HG03095 (cell line): ENCODE measurements at regions not wholly inside any gene's neighbourhood (a gene's known extent, or its start where the extent isn't known, plus 50 kb on each side); places are given as distances from the start of the nearest gene placed in this dataset.

ENCODE experiments used
- ATAC-seq: cut with Tn5 transposase; IDR thresholded peaks from one replicate; pipeline ENCODE4 v1.9.1; 2021; ENCODE audit warnings: moderate library complexity; ENCODE audit not compliant: unreplicated experiment

- ATAC-seq: no peak
Measured at GRCh38 chr10:128936392-128936791, 530.6 kb upstream of the MGMT start.

- no peak for ATAC-seq
Measured at GRCh38 chr10:128938558-128938957, 528.5 kb upstream of the MGMT start.

GRCh38 chr10:128940081-128940480, 527.0 kb upstream of the MGMT start:
- ATAC-seq: no peak

- no peak for ATAC-seq
Measured at GRCh38 chr10:128943111-128943510, 523.9 kb upstream of the MGMT start.

DNA sequence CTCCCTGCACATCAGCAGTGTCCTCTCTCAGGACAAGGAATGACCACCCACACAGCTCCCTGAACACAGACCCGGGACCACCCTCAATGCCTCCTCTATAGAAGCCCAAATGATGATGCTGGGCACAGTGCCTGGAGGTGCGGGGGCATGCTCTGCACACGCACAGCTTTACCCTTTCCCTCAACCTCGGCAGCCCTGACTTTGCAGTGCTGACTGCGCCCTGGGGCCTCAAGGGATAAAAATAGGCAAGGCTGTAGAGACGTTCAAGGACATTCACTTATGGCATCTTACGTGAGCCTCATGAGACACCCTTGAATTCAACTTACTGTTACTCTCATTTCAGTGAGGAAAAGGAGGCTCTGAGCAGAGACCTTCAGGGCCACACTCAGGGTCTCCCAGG, 521.6 kb upstream of the MGMT start:
- ATAC-seq: no peak

DNA sequence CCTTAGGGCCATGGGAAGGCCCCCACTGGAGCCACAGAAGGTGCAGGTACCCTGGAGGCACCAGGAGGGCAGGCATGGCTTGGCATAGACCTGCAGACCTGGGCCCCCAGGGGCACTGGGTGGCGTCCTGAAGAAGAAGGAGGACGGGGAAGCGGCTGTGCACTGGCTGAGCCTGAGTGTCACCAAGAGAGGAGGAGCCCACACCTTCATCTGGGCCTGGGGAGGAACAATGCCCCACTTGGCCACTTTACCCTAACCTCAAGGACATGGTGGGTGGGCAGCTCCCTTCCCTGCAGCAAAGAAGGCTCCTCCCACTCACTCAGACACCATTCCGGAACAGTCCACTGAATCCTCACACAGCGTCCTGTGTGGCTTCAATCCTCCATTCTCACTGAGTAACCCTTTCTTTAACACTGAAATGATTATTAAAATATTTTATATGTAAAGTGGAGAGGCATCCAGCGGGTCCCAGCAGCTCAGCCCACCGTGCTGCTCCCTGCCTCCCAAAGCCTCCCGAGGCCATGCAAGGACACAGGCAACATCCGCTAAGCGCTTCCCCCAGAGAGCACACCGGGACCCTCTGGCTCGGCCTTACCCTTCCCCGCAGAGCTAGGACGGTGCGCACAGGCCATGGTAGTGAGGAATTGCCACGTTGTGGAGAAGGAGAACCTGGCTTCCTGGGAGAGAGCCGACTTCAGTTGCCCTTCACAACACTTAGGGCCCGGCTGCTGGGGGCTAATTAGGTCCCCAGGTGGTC, 516.7 kb upstream of the MGMT start:
- no peak for ATAC-seq

GRCh38 chr10:128950916-128951275, 516.1 kb upstream of the MGMT start:
- no peak for ATAC-seq

DNA sequence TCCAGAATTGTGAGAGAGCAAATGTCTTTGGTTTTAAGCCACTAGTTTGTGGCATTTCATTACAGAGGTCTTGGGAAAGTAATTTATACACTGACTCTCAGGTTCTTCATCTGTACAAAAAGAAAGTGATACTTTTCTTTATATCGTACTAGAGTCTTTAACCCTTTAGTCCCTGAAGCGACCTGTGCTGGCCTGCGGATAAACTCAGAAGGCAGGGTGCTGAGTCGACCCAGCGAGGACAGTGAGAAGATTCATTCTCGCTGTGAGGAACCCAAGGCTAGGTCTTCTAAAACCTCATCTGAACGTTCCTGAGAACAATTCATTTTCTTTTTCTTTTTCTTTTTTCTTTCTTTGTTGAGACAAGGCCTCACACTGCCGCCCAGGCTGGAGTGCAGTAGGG, 514.2 kb upstream of the MGMT start:
- ATAC-seq: no peak

DNA sequence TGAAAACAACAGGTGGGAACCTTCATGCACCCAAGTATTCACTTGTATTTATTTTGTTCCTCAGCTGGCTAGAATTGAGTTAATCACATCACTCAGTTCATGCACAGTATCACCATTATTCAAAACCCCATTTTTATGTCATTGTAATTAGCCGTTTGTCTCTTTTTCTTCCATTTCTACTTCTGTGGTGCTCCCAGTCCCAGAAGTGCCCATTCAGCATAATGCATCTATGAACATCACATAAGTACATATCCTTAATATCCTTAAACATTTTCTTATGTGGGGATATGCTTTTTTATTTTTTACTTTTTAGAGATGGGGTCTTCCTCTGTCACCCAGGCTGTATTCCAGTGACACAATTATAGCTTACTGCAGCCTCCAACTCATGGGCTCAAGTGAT, 510.9 kb upstream of the MGMT start:
- no peak for ATAC-seq

GRCh38 chr10:128957221-128957620, 509.8 kb upstream of the MGMT start:
- no peak for ATAC-seq

- ATAC-seq: no peak
Measured at GRCh38 chr10:128958834-128959690, 508.0 kb upstream of the MGMT start.

GRCh38 chr10:128959746-128960145, 507.3 kb upstream of the MGMT start:
- no peak for ATAC-seq

DNA sequence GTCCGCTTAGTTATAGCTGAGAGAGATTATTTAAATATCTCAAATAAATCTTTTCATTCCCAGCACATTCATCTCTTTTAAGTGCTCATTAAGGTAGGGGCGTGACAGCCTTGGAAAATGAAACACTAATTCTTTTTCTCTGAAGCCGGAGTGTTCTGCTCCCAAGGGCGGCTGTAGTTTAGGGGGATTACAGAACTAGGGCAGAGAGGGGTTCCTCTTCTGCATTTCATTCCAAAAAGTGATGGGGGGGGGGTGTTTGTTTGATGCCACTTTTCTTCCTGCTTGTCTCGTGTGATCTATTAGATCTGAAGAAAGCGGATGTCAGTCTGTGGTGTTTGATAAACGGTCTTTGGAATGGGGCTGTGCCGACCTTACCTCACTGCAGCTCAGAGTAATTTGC, 506.5 kb upstream of the MGMT start:
- ATAC-seq: no peak

GRCh38 chr10:128962182-128962581, 504.9 kb upstream of the MGMT start:
- ATAC-seq: no peak

DNA sequence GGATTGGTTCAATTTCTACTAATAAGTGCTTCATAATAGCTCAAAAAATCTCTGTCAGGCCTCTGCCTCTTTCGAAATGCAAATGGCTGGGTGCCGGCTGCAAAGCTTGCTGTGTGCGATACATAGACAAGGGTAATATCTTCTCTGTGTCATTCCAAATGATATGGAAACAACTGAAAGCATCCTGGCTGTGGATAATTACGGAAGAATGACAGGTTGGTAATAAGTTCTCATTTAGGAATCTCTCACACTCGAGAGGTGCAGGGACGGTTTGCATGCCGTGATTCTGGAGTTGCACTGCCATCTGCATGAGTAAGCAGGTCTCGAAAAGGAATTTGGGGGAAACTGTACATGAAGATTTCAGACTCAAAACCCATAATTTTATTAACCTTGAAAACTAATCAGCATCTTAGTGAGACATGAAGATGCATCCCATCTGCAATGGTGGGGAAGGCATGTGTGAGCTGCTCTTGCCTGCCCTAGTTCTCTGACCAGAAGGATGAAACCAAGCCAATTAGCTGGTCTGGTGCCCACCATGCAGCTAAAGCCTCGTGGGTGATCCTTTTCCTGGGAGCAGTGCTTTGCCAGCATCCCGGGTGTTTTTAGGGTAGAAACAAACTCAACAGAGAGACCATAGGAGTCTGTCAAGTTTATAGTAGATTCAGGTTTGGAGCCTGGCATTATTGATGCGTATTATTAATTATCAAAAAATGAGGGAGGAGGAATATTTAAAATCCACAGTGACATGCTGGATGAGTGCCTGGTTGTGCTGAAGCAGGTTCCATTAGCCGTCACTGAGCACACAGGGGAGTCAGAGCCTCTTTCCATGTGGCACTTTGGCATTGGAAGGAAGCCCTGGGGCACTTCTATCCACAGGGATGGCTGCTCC, 503.6 kb upstream of the MGMT start:
- ATAC-seq: no peak

DNA sequence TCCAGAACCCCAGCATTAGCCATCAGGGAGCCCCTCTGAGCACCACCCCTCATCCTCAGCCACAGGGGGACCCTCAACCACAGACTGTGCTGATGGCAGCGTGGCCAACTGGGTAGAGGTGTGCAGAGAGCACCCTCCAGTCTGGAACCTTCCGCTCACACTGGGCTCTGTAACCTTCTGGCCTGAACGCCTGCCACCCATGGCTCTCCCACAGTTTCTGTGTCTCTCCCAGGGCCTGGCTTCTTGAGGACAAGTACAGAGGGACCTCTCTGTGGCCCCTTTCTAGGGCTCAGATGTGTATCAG, 503.0 kb upstream of the MGMT start:
- no peak for ATAC-seq

GRCh38 chr10:128967980-128968756, 498.9 kb upstream of the MGMT start:
- no peak for ATAC-seq

DNA sequence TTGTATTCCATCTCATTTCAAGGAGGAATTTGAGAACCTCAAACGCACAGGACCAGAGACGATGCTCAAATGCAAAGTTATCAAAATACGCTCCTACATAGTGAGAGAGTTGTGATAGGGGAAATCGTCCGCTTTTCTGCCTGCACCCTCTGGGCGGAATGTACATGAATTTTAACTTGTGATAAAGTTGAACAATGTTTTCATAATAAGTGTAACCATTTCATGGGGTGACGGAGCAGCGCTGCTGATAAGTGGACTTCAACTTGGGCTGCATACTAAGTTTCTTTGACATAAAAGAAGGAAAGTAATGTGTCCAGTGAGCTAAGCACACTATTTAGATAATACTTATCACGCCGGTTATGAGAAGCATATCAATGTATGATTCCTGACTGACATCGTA, 497.5 kb upstream of the MGMT start:
- ATAC-seq: no peak

DNA sequence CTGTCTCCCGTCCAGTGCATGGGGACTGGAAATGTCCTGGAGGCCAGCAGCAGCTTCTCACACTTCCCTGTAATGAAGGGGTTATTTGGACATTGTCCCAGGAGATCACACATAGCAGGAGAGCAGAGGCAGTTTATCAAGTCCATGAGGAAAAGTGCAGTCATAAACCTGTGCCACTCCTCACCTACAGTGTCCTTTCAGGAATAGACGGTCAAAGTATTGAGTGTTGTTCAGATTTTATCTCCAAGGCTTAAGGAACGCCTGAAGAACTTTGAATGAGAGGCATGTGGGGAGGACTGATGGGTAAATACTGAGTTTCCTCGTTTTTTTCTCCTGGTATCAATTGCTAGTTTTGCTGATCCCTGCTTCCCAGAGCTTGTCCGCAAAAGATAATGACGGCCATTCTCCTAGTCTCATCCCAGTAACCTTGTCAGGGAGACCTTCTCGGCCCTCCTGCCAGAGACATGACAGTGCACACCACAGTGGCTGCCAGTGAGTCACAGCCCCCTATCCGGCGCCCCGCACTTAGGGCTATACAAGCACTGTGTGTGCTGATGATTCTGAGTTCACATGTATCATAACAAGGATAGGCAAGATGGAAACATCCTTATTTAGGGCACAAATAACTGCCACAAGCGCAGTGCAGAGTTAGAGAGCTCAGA, 495.5 kb upstream of the MGMT start:
- no peak for ATAC-seq

DNA sequence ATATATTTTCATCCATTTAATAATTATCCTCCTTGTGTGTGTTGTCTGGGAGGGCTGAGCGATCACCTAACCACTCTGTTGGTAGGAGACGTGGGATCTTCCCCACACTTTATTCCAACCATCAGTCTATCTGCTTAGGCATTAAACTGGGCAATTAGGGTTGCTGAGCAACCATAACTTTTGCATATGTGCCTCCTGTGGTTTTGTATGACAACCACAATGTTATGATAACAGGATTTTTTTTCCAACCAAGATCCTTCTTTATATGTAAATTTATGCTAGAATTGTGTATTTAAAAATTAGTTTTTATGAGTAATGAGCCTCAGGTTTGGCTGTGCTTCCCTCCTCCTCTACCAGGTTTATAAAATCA, 495.0 kb upstream of the MGMT start:
- no peak for ATAC-seq
